Tibial nerve (tissue), 4 donors: ENCODE measurements at regions not wholly inside any gene's neighbourhood (a gene's known extent, or its start where the extent isn't known, plus 50 kb on each side); places are given as distances from the start of the nearest gene placed in this dataset.

Source experiments
- EP300 ChIP-seq, 2 donors: sonication (generic); formaldehyde crosslinking; IDR thresholded peaks; one replicate each; pipeline ENCODE4 v1.6.1; 2017; ENCODE audit warnings: antibody characterized with exemption in 2 of 2, mild to moderate bottlenecking in 1 of 2
- POLR2A ChIP-seq, 2 donors: fragments of 450-650 bp; IDR thresholded peaks; one replicate each; pipeline ENCODE4 v1.6.1; 2017; ENCODE audit warnings: antibody characterized with exemption in 2 of 2, mild to moderate bottlenecking in 2 of 2, moderate library complexity in 2 of 2
- TF ChIP-seq, protein P1 (sequence below), 5 experiments: fragments of 200-600 bp in 3 of 5; fragments of 450-650 bp in 2 of 5; sonication (generic) in 3 of 5; IDR thresholded peaks; one replicate each; pipeline ENCODE4 v1.5.1; 2016 to 2019; ENCODE audit warnings: antibody characterized with exemption in 5 of 5, mild to moderate bottlenecking in 3 of 5, moderate library complexity in 2 of 5

DNA sequence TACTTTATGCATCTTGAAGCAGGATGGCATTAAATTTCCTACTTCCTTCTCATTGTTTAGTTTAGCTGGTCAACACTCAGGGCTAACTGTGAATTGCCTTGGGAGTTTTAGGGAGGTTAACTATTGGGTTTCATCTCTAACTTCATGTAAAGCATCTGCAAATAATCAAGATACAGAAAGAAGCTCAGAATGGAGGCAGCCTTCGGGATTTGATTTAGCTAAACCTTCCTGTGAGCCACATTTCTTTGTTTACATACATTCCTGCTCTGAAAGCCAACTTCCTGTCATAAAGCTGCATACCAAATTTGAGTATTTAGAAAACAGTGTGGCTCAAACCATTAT lies 131.7 kb upstream of the PCDH18 start:
- TF ChIP-seq, protein P1, sequence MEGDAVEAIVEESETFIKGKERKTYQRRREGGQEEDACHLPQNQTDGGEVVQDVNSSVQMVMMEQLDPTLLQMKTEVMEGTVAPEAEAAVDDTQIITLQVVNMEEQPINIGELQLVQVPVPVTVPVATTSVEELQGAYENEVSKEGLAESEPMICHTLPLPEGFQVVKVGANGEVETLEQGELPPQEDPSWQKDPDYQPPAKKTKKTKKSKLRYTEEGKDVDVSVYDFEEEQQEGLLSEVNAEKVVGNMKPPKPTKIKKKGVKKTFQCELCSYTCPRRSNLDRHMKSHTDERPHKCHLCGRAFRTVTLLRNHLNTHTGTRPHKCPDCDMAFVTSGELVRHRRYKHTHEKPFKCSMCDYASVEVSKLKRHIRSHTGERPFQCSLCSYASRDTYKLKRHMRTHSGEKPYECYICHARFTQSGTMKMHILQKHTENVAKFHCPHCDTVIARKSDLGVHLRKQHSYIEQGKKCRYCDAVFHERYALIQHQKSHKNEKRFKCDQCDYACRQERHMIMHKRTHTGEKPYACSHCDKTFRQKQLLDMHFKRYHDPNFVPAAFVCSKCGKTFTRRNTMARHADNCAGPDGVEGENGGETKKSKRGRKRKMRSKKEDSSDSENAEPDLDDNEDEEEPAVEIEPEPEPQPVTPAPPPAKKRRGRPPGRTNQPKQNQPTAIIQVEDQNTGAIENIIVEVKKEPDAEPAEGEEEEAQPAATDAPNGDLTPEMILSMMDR (IDR thresholded peaks at IDR 0.05), result no peak
- TF ChIP-seq POLR2A (IDR thresholded peaks at IDR 0.05) (no peak), EP300 (IDR thresholded peaks at IDR 0.05) (no peak)
